Activated CD8-positive, alpha-beta T cell treated with anti-CD3 and anti-CD28 coated beads, Interleukin-2, amount 10 ng/mL, durations not matched to agents 7 days and 5 days (primary cell): ENCODE measurements at regions not wholly inside any gene's neighbourhood (a gene's known extent, or its start where the extent isn't known, plus 50 kb on each side); places are given as distances from the start of the nearest gene placed in this dataset.

ENCODE experiments used
- ATAC-seq: fragments of 150-1000 bp; cut with Tn5 transposase; one replicate; pipeline ENCODE4 v1.10.0; 2021; ENCODE audit warnings: moderate library complexity
- CTCF ChIA-PET: fragments of 350-600 bp; sonication (Branson Sonifier 250); formaldehyde crosslinking; loops from one replicate; lab custom pipeline; 2021; ENCODE audit warnings: antibody characterized with exemption; lab: Charles Lee
- POLR2A ChIA-PET: fragments of 350-600 bp; sonication (Branson Sonifier 250); formaldehyde crosslinking; loops from one replicate; lab custom pipeline; 2021; ENCODE audit warnings: antibody characterized with exemption; lab: Charles Lee
- DNase-seq: peaks from one replicate; pipeline ENCODE4 v3.0.0-alpha.2; 2020
- H3K27ac Mint-ChIP-seq: one replicate; pipeline ENCODE4 v1.8.0; 2021; ENCODE audit warnings: mild to moderate bottlenecking, mixed read lengths
- H3K27me3 Mint-ChIP-seq: one replicate; pipeline ENCODE4 v1.8.0; 2021; ENCODE audit warnings: low read depth, mixed read lengths
- H3K36me3 Mint-ChIP-seq: one replicate; pipeline ENCODE4 v1.8.0; 2021; ENCODE audit warnings: low read depth, mixed read lengths
- H3K4me1 Mint-ChIP-seq: one replicate; pipeline ENCODE4 v1.8.0; 2021; ENCODE audit warnings: low read depth, mixed read lengths
- H3K4me3 Mint-ChIP-seq: one replicate; pipeline ENCODE4 v1.8.0; 2021; ENCODE audit warnings: mild to moderate bottlenecking, mixed read lengths
- H3K9me3 Mint-ChIP-seq: one replicate; pipeline ENCODE4 v1.8.0; 2022; ENCODE audit warnings: mixed read lengths; ENCODE audit not compliant: insufficient read depth

- ATAC-seq (no peak), DNase-seq (no peak)
- no peak overlapping the region for H3K4me3 Mint-ChIP-seq
- CTCF ChIA-PET = interaction anchor here (1.0 kb wide), 1 partner anchor 271 kb away, joined by 3 read pairs; no protein-coding TSS in a partner anchor
- H3K27ac Mint-ChIP-seq = no peak overlapping the region
- no peaks in the 10 kb centered on the region for H3K4me1 Mint-ChIP-seq
- POLR2A ChIA-PET = no interaction called here
- peaks cover 11% of the 10 kb centered on the region for H3K27me3 Mint-ChIP-seq
- H3K36me3 Mint-ChIP-seq = peaks cover 2% of the 10 kb centered on the region
- H3K9me3 Mint-ChIP-seq = no peaks in the 10 kb centered on the region
Observed at GRCh38 chr6:144856622-144857021, 571.5 kb downstream of the UTRN start.

DNA sequence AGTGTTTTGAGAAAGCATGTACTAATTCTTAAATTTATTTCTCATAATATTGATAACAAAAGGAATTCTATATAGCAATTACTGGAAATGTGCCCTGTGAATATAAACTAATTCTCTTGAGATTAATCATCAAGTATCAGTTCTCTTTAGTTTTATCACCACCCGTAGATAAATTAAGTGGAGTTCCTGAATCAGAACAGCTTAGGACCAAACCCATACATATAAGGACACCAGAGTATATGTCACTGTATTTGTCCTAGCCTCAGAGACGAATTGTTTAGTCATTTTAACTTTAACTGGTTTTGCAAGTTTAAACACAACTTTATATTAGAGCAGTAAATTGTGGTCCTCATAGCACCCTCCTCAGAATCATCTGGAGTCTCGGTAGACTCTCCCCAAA, 572.0 kb downstream of the UTRN start:
- POLR2A ChIA-PET = no interaction called here
- Mint-ChIP-seq H3K27me3 (peaks cover 12% of the 10 kb centered on the region), H3K27ac (no peak overlapping the region), H3K9me3 (no peaks in the 10 kb centered on the region), H3K4me3 (no peak overlapping the region), H3K4me1 (no peaks in the 10 kb centered on the region), H3K36me3 (no peaks in the 10 kb centered on the region)
- DNase-seq = no peak
- CTCF ChIA-PET = interaction anchor here (1.0 kb wide), 1 partner anchor 272 kb away, joined by 3 read pairs; no protein-coding TSS in a partner anchor
- ATAC-seq = no peak

GRCh38 chr6:144862769-144863168, 577.6 kb downstream of the UTRN start:
- Mint-ChIP-seq H3K36me3 (peaks cover 2% of the 10 kb centered on the region), H3K4me1 (peaks cover 4% of the 10 kb centered on the region), H3K4me3 (no peak overlapping the region), H3K27me3 (peaks cover 12% of the 10 kb centered on the region), H3K9me3 (peaks cover 5% of the 10 kb centered on the region), H3K27ac (no peak overlapping the region)
- ChIA-PET POLR2A (no interaction called here), CTCF (no interaction called here)
- DNase-seq (no peak), ATAC-seq (no peak)

DNA sequence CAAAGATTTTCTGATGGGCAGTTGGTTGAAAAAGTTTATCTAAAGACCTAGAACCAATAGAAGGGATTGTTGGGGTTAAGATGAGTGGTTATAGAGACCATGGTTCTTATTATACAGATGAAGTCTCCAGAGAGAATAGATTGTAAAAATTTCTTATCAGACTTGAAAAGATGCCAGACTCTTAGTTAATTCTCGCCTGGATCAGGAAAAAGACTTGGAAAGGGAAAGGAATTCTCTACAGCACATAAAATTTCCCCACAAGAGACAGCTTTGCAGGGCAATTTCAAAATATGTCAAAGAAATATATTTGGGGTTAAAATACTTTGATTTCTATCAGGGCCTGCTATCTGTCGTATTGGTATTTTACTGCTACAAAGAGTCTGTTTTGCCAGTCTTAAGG, 582.6 kb downstream of the UTRN start:
- Mint-ChIP-seq H3K9me3 (peaks cover 5% of the 10 kb centered on the region), H3K27me3 (peaks cover 2% of the 10 kb centered on the region), H3K36me3 (peaks cover 2% of the 10 kb centered on the region), H3K4me3 (no peak overlapping the region), H3K4me1 (peaks cover 4% of the 10 kb centered on the region), H3K27ac (no peak overlapping the region)
- ATAC-seq (no peak), DNase-seq (no peak)
- ChIA-PET POLR2A (no interaction called here), CTCF (no interaction called here)

DNA sequence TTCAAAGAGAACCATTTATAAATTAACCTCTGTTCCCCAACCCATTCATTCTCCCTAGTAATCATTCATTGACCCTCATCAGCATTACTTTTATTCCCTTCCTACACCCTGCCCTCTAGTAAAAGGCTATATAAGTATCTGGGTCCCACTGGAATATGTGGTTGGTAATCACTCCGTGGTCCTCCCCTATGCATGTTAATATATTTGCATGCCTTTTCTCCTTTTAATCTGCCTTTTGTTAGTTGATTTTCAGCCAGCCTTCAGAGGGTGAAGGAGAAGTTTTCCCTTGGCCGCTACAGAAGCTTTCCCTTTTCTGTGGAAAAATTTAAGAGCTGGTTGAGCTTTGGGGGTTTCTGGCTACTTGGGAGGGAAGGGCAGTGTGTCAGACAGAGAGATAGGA, 585.6 kb downstream of the UTRN start:
- Mint-ChIP-seq H3K4me3 (no peak overlapping the region), H3K27me3 (peaks cover 4% of the 10 kb centered on the region), H3K36me3 (no peaks in the 10 kb centered on the region), H3K9me3 (no peaks in the 10 kb centered on the region), H3K27ac (no peak overlapping the region), H3K4me1 (peaks cover 4% of the 10 kb centered on the region)
- ChIA-PET CTCF (no interaction called here), POLR2A (no interaction called here)
- DNase-seq = no peak
- no peak for ATAC-seq

GRCh38 chr6:144873623-144874378, 588.7 kb downstream of the UTRN start:
- ChIA-PET POLR2A (no interaction called here), CTCF (no interaction called here)
- Mint-ChIP-seq H3K4me1 (no peaks in the 10 kb centered on the region), H3K4me3 (no peak overlapping the region), H3K36me3 (no peaks in the 10 kb centered on the region), H3K27me3 (peaks cover 15% of the 10 kb centered on the region), H3K9me3 (no peaks in the 10 kb centered on the region), H3K27ac (no peak overlapping the region)
- ATAC-seq = no peak
- no peak for DNase-seq

- Mint-ChIP-seq H3K9me3 (no peaks in the 10 kb centered on the region), H3K4me1 (no peaks in the 10 kb centered on the region)
Observed at GRCh38 chr6:144876689-144877088, 591.6 kb downstream of the UTRN start.

GRCh38 chr6:144877118-144877517, 592.0 kb downstream of the UTRN start:
- no peak overlapping the region for H3K4me3 Mint-ChIP-seq
- CTCF ChIA-PET = no interaction called here
- no peak overlapping the region for H3K27ac Mint-ChIP-seq
- peaks cover 14% of the 10 kb centered on the region for H3K27me3 Mint-ChIP-seq
- no peaks in the 10 kb centered on the region for H3K36me3 Mint-ChIP-seq
- DNase-seq = no peak
- no peaks in the 10 kb centered on the region for H3K9me3 Mint-ChIP-seq
- no peaks in the 10 kb centered on the region for H3K4me1 Mint-ChIP-seq
- ATAC-seq = no peak
- POLR2A ChIA-PET = no interaction called here

More at GRCh38 chr6:144876689-144877088, 591.6 kb downstream of the UTRN start:
- H3K36me3 Mint-ChIP-seq = no peaks in the 10 kb centered on the region
- H3K4me3 Mint-ChIP-seq = no peak overlapping the region
- DNase-seq = no peak
- CTCF ChIA-PET = no interaction called here
- POLR2A ChIA-PET = no interaction called here
- no peak for ATAC-seq
- H3K27me3 Mint-ChIP-seq = peaks cover 14% of the 10 kb centered on the region
- no peak overlapping the region for H3K27ac Mint-ChIP-seq

DNA sequence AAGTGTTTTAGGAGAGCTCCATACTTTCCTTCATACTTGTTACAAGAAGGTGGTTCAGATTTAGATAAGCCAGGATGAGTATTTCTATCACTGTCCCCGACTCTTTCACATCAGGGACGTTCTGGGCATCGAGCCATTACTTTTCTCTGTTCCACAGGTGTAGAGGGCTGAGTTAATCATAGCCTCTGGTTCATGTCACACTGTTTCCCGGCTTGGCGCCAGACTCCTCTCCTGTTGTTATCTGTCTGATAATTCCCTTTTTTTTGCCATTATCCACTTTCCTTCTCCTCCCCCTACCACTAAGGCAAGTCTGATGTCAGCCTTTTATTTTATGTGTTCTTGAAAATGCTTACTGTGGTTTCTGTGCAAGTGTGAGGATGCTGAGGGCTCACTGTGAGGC, 593.4 kb downstream of the UTRN start:
- no peak for DNase-seq
- Mint-ChIP-seq H3K36me3 (no peaks in the 10 kb centered on the region), H3K27me3 (peaks cover 14% of the 10 kb centered on the region), H3K4me3 (no peak overlapping the region), H3K4me1 (no peaks in the 10 kb centered on the region), H3K27ac (no peak overlapping the region), H3K9me3 (no peaks in the 10 kb centered on the region)
- POLR2A ChIA-PET = no interaction called here
- ATAC-seq = no peak
- CTCF ChIA-PET = no interaction called here

DNA sequence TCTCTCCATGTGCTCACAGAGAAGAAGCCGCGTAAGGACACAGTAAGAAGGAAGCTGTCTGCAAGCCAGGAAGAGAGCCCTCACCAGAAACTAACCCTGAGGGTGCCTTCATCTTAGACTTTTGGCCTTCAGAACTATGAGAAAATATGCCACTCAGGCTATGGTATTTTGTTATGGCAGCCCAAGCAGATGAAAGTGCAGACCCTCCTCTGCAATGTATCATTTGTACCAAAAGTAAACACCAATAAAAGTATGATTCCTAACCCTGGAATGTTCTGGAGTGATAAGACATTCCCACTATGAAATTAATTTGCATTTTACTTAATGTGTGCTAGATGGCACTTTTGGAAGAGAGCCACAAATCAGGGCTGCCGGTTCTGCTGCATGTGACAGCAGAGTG, 594.3 kb downstream of the UTRN start:
- ATAC-seq = no peak

GRCh38 chr6:144882425-144882824, 597.3 kb downstream of the UTRN start:
- Mint-ChIP-seq H3K27ac (no peak overlapping the region), H3K36me3 (no peaks in the 10 kb centered on the region), H3K27me3 (peaks cover 18% of the 10 kb centered on the region), H3K4me1 (no peaks in the 10 kb centered on the region), H3K4me3 (no peak overlapping the region), H3K9me3 (no peaks in the 10 kb centered on the region)
- no peak for DNase-seq
- ChIA-PET POLR2A (no interaction called here), CTCF (no interaction called here)
- no peak for ATAC-seq

More for the DNA sequence above, 594.3 kb downstream of the UTRN start:
- ChIA-PET CTCF (no interaction called here), POLR2A (no interaction called here)
- no peak for DNase-seq
- peaks cover 14% of the 10 kb centered on the region for H3K27me3 Mint-ChIP-seq
- H3K36me3 Mint-ChIP-seq = no peaks in the 10 kb centered on the region
- H3K9me3 Mint-ChIP-seq = no peaks in the 10 kb centered on the region
- no peak overlapping the region for H3K27ac Mint-ChIP-seq
- no peak overlapping the region for H3K4me3 Mint-ChIP-seq
- H3K4me1 Mint-ChIP-seq = no peaks in the 10 kb centered on the region

DNA sequence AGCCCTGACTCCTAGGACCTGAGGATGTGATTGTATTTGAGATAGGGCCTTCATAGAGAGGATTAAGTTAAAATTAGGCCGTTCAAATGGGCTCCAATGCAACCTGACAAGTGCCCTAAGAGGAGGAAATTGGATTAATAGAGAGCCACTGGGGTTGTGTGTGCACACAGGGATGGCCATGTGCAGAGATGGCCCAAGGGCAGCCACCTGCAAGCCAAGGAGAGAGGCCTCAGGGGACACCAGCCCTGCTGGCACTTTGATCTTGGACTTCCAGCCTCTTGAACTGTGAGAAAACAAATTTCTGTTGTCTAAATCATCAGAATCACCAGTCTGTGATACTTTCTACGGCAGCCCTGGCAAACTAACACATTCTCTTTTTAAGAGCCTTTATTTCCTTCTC, 598.8 kb downstream of the UTRN start:
- ATAC-seq = no peak
- no peaks in the 10 kb centered on the region for H3K36me3 Mint-ChIP-seq
- no peak for DNase-seq
- H3K4me1 Mint-ChIP-seq = no peaks in the 10 kb centered on the region
- no peaks in the 10 kb centered on the region for H3K9me3 Mint-ChIP-seq
- no peak overlapping the region for H3K4me3 Mint-ChIP-seq
- ChIA-PET CTCF (no interaction called here), POLR2A (no interaction called here)
- H3K27ac Mint-ChIP-seq = no peak overlapping the region
- H3K27me3 Mint-ChIP-seq = peaks cover 8% of the 10 kb centered on the region

GRCh38 chr6:144885817-144886216, 600.7 kb downstream of the UTRN start:
- DNase-seq (no peak), ATAC-seq (no peak)
- H3K27me3 Mint-ChIP-seq = peaks cover 8% of the 10 kb centered on the region
- H3K9me3 Mint-ChIP-seq = no peaks in the 10 kb centered on the region
- H3K4me3 Mint-ChIP-seq = no peak overlapping the region
- no peaks in the 10 kb centered on the region for H3K4me1 Mint-ChIP-seq
- CTCF ChIA-PET = no interaction called here
- no peak overlapping the region for H3K27ac Mint-ChIP-seq
- H3K36me3 Mint-ChIP-seq = no peaks in the 10 kb centered on the region
- POLR2A ChIA-PET = no interaction called here
